ENCODE measurements at regions not wholly inside any gene's neighbourhood (a gene's known extent, or its start where the extent isn't known, plus 50 kb on each side); places are given as distances from the start of the nearest gene placed in this dataset.

GRCh38 chr4:31108762-31109161 lies 388.6 kb downstream of the PCDH7 start:
- Histone ChIP-seq H3K4me1 (ENCODE audit: insufficient read depth, low read length) (no peaks in the 10 kb centered on the region), H4K91ac (ENCODE audit: insufficient read length, low read depth, low read length) (no peak overlapping the region)

More at GRCh38 chr4:31108762-31109161, 388.6 kb downstream of the PCDH7 start:
- Histone ChIP-seq H3K27me3 (ENCODE audit: insufficient read depth, low read length) (no peaks in the 10 kb centered on the region), H3T11ph (ENCODE audit: low read length) (no peak overlapping the region), H3K79me1 (ENCODE audit: insufficient read depth, low read depth, low read length, poor library complexity, severe bottlenecking) (no peaks in the 10 kb centered on the region), H3K9ac (ENCODE audit: extremely low read depth, insufficient read length, low read length) (no peak overlapping the region), H3K23me2 (ENCODE audit: insufficient read length, low read depth, low read length, poor library complexity, severe bottlenecking) (no peaks in the 10 kb centered on the region), H2BK20ac (ENCODE audit: low read depth, low read length, poor library complexity, severe bottlenecking) (no peak overlapping the region), H2BK120ac (ENCODE audit: low read depth, low read length, poor library complexity, severe bottlenecking) (no peak overlapping the region), H3K9me3 (ENCODE audit: control insufficient read depth, low read depth, low read length) (no peaks in the 10 kb centered on the region), H3K27ac (ENCODE audit: insufficient read length, low read depth, low read length) (no peak overlapping the region), H3K79me2 (ENCODE audit: insufficient read depth, low read length) (no peaks in the 10 kb centered on the region), H3K18ac (ENCODE audit: insufficient read length, low read depth, low read length) (no peak overlapping the region), H2BK12ac (ENCODE audit: insufficient read length, low read depth, low read length) (no peak overlapping the region), H4K20me1 (ENCODE audit: control insufficient read depth, insufficient read depth, insufficient read length) (no peaks in the 10 kb centered on the region), H4K8ac (replicated peaks; ENCODE audit: insufficient read length, low read depth, low read length) (no peak overlapping the region), H3K56ac (ENCODE audit: insufficient read length, low read depth, low read length) (no peak overlapping the region), H2AK5ac (ENCODE audit: insufficient read length, low read length) (no peak overlapping the region), H2BK5ac (ENCODE audit: insufficient read length, low read length) (no peak overlapping the region), H2AFZ (ENCODE audit: low read length) (no peak overlapping the region), H4K5ac (ENCODE audit: insufficient read length, low read depth, low read length) (no peak overlapping the region), H3K4ac (ENCODE audit: low read depth, low read length) (no peak overlapping the region), H2BK15ac (ENCODE audit: low read depth, low read length) (no peak overlapping the region), H3K23ac (ENCODE audit: insufficient read length, low read depth, low read length) (no peak overlapping the region), H3K14ac (ENCODE audit: insufficient read depth, low read length) (no peak overlapping the region), H3K4me2 (ENCODE audit: insufficient read depth, insufficient read length, low read length) (no peak overlapping the region)
- no peak overlapping the region for H3K4me3 Mint-ChIP-seq
- H3K36me3 Mint-ChIP-seq (ENCODE audit: insufficient read depth in 1 of 3, low read depth in 3 of 3) = no peaks in the 10 kb centered on the region
- H3K27ac Mint-ChIP-seq = no peak overlapping the region
- no CpG with 5 or more reads among the region's 1 CpG for WGBS (ENCODE audit: extremely low coverage, insufficient read length, low lambda C conversion rate)
- H3K9me3 Mint-ChIP-seq = no peaks in the 10 kb centered on the region
- H3K27me3 Mint-ChIP-seq (ENCODE audit: low read depth) = no peaks in the 10 kb centered on the region
- TF ChIP-seq, protein P1, sequence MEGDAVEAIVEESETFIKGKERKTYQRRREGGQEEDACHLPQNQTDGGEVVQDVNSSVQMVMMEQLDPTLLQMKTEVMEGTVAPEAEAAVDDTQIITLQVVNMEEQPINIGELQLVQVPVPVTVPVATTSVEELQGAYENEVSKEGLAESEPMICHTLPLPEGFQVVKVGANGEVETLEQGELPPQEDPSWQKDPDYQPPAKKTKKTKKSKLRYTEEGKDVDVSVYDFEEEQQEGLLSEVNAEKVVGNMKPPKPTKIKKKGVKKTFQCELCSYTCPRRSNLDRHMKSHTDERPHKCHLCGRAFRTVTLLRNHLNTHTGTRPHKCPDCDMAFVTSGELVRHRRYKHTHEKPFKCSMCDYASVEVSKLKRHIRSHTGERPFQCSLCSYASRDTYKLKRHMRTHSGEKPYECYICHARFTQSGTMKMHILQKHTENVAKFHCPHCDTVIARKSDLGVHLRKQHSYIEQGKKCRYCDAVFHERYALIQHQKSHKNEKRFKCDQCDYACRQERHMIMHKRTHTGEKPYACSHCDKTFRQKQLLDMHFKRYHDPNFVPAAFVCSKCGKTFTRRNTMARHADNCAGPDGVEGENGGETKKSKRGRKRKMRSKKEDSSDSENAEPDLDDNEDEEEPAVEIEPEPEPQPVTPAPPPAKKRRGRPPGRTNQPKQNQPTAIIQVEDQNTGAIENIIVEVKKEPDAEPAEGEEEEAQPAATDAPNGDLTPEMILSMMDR (conservative IDR thresholded peaks at IDR 0.05) = peak; percentile 30; the same call in 2 of the 3 replicates
- no peak for DNase-seq
- peaks cover 8 to 12% of the 10 kb centered on the region in 2 experiments; a peak in 3 of 4 replicates for H3K4me1 Mint-ChIP-seq

All from H9 (cell line).